ENCODE measurements at regions not wholly inside any gene's neighbourhood (a gene's known extent, or its start where the extent isn't known, plus 50 kb on each side); places are given as distances from the start of the nearest gene placed in this dataset.

- TF ChIP-seq CTCF (IDR thresholded peaks at IDR 0.05) (no peak), POLR2A (IDR thresholded peaks at IDR 0.05) (no peak)
These were observed 554.9 kb downstream of the PLCL1 start for GRCh38 chr2:198359308-198359707.

Data from sigmoid colon (tissue), 3 donors.